ELF-1 (cell line): ENCODE measurements at regions not wholly inside any gene's neighbourhood (a gene's known extent, or its start where the extent isn't known, plus 50 kb on each side); places are given as distances from the start of the nearest gene placed in this dataset.
A peak's percentile ranks its signal among the peaks of the same experiment; 100 is the strongest.
"Not testable (repeated sequence)": the region's sequence is repeated elsewhere in the genome, so short reads cannot be mapped to it uniquely, and the experiment has no call there.

Experiments
- DNase-seq: peaks from one replicate; pipeline ENCODE4 v3.0.0-alpha.2; 2016; ENCODE audit warnings: low read depth, low spot score

GRCh38 chr4:127251423-127251822 is 381.3 kb upstream of the INTU start:
- no peak for DNase-seq

- DNase-seq = no peak
Observed at GRCh38 chr4:127256500-127256899, 376.3 kb upstream of the INTU start.

- no peak for DNase-seq
Observed at GRCh38 chr4:127261476-127261875, 371.3 kb upstream of the INTU start.

DNA sequence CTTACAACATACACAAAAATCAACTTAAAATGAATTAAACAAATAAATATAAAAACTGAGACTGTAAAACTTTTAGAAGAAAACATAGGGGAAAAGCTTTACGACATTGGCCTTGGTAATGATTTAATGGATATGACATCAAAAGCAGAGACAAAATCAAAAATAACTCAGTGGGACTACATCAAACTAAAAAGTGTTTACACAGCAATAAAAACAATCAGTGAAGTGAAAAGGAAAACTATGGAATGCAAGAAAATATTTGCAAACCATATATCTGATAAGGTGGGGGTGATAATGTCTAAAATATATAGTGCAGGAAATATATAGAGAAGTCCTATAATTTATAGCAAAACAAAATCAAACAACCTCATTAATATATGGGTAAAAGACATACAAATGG is 364.4 kb upstream of the INTU start:
- DNase-seq = no peak

DNA sequence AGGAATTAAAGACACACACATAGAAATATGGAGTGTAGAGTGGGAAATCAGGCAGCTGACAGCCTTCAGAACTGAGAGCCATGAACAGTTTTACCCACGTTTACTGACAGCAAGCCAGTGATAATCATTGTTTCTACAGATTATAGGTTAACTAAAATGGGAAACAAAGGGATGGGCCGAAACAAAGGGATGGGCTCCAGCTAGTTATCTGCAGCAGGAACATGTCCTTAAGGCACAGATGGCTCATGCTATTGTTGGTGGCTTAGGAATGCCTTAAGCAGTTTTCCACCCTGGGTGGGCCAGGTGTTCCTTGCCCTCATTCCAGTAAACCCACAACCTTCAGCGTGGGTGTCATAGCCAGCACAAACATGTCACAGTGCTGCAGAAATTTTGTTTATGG is 355.7 kb upstream of the INTU start:
- not testable (repeated sequence) for DNase-seq

DNA sequence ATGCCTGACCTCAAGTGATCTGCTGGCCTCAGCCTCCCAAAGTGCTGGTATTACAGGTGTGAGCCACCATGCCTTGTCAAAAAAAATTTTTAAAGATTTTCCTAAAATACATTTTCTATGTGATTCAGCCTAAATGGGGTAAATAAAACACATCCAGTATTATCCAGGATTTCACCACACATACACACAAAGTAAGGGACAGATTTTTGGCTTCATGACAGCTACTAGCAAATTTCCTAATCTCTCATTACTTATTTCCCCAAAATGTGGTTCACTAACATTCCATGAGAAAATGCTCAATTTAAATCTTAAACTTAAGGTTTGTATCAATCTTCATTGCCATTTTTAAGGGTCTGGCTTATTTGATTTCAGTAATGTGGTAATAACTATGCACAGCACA is 348.5 kb upstream of the INTU start:
- no peak for DNase-seq

DNA sequence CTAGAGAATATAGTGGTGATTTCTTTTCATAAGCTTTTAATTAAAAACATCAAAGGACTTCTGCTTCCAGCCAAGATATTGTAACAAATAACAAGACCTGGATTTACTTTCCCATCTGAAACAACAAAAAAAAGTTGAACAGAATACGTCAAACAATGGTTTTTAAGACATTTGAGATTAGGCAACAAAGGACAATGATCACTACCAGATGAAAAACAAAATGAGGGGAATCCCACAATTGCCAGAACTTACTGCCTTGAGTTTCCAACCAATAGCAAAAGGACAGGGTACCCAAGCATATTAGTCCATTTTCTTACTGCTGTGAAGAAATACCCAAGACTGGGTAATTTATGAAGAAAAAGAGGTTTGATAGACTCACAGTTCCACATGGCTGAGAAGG is 341.4 kb upstream of the INTU start:
- DNase-seq = no peak

DNA sequence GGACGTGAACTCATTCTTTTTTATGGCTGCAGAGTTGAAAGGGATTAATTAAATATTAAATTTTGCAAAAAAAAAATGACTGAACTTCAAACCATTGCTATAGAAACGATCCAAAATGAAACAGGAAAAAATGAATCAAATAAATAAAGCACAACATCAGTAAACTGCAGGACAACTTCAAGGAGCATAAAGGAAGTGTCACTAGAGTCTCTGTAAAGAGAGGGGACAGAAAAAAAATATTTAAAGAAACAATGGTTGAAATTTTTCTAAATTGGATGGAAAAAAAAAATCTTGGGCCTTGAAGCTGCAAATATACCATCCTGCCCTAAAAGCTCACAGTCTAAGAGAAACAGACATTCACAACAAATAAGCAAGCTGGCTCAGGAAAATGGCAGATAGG is 339.3 kb upstream of the INTU start:
- no peak for DNase-seq

DNA sequence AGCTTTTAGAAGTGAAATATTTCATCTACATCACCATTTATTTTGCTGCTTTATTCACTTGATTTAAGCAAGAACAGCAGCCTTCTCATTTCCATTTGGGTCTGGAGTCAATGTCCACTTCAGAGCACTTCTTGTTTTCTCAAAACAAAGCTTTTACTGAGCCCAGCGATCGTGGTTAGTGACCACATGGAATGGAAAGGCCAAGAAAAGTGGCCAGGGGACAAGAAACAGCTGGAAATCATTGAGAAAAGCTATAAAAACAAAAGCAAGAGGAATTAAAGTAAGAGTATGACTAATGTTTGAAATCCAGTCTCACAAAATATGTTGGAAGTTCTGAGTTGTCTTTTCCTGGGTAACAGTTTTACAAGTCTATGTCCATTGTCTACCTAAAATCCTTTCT is 328.4 kb upstream of the INTU start:
- no peak for DNase-seq

- DNase-seq = no peak
Observed at GRCh38 chr4:127307996-127308395, 324.8 kb upstream of the INTU start.

- DNase-seq = no peak
Observed at GRCh38 chr4:127309369-127310102, 323.2 kb upstream of the INTU start.

DNA sequence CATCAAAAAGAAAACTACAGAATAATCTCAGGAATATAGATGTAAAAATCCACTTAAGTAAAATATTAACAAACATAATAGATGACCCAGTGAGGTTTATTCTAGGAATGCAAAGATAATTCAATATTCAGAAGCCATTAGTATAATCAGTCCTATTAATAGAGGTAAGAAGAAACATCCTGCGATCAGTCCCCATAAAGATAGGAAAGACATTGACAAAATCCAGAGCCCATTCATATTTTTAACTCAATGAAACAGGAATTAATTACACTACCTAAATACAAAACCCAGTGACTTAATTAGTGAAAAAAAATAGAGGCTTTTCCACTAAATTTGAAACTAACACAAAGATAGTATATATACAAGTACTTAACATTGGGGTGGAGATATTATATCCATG is 321.4 kb upstream of the INTU start:
- DNase-seq = no peak

DNA sequence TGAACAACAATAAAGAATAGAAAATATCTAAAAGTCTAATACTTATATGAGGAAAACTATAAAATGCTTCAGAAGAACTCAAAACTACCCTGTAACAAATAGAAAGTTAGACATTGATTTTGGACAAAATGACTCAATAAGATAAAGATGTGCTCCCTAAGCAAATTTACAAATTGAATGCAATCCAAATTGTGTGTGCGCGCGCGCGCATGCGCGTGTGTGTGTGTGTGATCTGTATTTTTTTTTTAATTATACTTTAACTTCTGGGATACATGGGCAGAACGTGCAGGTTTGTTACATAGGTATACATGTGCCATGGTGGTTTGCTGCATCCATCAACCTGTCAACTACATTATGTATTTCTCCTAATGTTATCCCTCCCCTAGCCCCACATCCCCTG is 320.8 kb upstream of the INTU start:
- DNase-seq = no peak

GRCh38 chr4:127313767-127314166 is 319.0 kb upstream of the INTU start:
- DNase-seq = no peak

DNA sequence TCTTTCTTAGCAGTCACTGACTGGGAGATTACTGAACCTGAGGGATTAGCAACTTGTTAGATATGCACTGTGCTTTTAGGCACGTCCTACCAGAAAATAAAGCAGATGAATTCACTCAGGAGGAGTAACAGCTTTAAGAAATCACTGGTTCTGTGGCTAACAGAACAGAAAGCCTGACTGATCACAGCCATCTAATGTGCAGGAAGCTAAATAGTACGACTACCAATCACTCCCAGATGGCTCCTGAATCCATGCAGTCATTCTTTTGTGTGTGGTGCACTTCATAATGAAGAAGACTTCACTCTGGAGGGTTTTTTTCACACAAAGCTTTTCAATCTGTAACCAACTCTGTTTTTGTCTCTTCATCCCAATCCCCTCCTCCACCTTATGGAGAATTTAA is 305.3 kb upstream of the INTU start:
- DNase-seq = no peak

DNA sequence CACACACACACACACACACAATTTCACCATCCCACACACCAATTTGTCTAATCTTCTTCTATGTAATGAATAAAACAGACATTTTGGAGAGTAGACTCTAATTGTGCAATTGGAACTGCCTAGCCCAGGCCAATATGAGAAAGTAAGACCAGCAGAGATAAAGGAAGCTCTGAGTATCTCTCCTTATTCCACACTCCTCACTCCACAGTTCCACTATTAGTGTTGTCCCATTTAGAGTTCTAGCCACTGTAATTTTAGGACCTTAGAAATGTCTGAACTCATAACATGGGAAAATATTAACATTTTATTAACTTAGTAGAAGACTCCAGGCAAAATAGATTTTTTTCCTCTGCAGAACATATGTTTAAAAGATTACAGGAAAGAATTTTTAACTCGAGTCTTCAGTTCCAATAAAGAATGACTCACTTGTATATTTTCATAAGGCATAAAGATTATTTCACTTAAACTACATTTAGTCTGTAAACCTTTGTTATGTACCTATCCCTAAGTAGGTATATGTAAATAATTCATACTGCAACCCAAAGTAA is 297.6 kb upstream of the INTU start:
- no peak for DNase-seq

DNA sequence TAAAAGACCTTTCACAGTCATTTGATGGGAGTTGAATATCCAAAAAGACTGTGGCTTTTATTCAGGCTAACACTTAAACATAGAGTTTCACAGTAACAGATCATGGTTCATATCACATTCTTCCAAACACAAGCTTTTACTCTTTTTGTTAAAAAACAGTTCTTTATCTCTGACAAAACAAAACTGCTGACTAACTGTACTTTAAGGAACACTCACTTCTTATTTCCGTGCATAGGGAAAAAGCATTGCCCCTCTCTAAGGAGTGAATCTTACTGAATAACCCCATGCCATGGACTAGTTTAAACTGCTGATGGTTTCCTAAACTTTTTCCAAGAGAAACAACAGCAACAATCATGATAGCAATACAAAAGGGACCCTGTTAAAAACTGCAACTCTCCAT is 297.0 kb upstream of the INTU start:
- DNase-seq = no peak

- DNase-seq = not testable (repeated sequence)
Observed at GRCh38 chr4:127343123-127343522, 289.6 kb upstream of the INTU start.

DNA sequence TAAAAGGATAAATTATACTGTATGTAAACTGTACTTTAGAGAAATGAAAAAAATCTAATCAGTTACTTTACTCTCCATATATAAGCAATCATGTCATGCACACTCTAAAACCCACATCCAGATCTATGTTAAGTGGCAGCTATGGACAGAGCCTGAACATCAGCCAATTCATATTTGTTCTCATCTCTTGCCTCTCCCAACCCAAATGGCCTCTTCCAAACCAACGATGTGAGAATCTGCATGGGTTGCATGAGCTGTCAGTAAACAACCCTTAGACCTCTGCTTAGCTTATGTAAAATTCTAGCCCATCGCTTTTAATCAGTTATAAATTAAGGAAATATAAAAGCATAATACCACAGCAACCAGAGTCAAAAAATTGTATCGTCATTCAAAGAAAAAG is 288.7 kb upstream of the INTU start:
- no peak for DNase-seq

DNA sequence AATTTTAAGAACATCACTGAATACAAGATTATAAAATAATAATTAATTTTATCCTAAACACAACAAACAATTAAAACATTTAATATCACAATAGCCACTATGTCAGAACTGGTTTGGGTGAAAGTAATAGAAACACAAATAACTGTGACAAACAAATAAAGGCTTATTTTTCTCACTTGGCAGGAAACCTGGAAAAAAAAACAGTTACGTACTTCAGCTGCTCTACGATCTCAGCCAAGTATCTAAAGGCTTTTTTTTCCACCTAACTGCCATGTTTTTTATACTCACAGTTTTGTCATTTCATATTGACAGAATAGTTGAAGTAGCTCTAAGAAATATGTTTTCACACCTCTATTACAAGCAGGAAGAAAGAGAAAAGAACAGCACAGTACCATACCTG is 284.8 kb upstream of the INTU start:
- DNase-seq = no peak

DNA sequence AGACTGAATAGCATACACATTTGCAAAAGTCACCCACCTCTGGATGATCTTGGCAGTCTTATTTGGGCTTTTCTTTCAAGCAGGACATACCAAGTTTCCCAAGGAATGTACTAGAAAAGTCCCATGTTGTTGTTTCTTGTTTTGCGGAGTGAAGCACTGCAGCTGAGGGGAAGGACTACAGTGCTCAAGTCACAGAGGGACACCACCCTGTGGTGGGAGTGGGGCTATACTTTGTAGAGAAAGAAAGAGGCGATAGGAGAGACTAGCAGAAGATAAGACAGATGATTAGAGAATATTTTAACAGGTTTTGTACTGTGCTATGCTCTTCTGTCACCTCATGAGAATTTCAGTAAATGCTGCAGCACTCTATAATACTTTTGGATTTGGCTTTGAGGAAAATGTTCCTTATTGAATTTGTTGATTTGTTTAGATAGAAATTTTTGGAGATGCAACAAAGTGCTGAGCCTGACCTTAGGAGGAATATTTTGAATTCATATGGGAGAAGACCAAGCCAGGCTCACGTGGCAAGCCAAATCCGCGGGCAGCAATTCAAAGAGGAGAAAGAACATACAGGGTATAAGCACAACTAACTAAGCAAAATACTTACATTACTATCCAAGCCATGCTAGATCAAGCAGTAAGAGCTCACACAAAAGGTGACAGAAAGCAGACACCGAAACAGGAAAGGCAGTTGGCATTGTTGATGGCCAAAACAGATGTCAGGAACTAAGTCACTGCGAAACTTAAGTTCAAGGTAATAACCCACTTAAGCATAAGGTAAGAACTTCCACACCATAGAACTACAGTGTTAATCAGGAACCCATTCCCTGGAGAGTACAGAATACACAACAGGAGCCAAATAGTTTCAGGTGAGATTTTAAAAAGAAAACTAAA is 280.3 kb upstream of the INTU start:
- DNase-seq = peak; percentile 6

GRCh38 chr4:127355743-127356142 is 277.0 kb upstream of the INTU start:
- DNase-seq = no peak

GRCh38 chr4:127357765-127358164 is 275.0 kb upstream of the INTU start:
- DNase-seq = no peak
